Endothelial cell (in vitro differentiated cells): ENCODE measurements at regions not wholly inside any gene's neighbourhood (a gene's known extent, or its start where the extent isn't known, plus 50 kb on each side); places are given as distances from the start of the nearest gene placed in this dataset.

ENCODE experiments used
- DNase-seq: peaks from one replicate; pipeline ENCODE4 v3.0.0; 2021; ENCODE audit warnings: low spot score
- H3K27ac Mint-ChIP-seq: one replicate; pipeline ENCODE4 v1.8.0; 2021; ENCODE audit warnings: mixed read lengths, inconsistent platforms; ENCODE audit not compliant: unreplicated experiment
- H3K27me3 Mint-ChIP-seq: one replicate; pipeline ENCODE4 v1.8.0; 2021; ENCODE audit warnings: mild to moderate bottlenecking, moderate library complexity, mixed read lengths, inconsistent platforms; ENCODE audit not compliant: unreplicated experiment
- H3K36me3 Mint-ChIP-seq: one replicate; pipeline ENCODE4 v1.8.0; 2021; ENCODE audit warnings: mild to moderate bottlenecking, low read depth, mixed read lengths, inconsistent platforms; ENCODE audit not compliant: unreplicated experiment
- H3K4me1 Mint-ChIP-seq: one replicate; pipeline ENCODE4 v1.8.0; 2021; ENCODE audit warnings: mild to moderate bottlenecking, mixed read lengths, inconsistent platforms; ENCODE audit not compliant: unreplicated experiment
- H3K4me3 Mint-ChIP-seq: one replicate; pipeline ENCODE4 v1.8.0; 2021; ENCODE audit warnings: mild to moderate bottlenecking, mixed read lengths, inconsistent platforms; ENCODE audit not compliant: unreplicated experiment
- H3K9me3 Mint-ChIP-seq: one replicate; pipeline ENCODE4 v1.8.0; 2021; ENCODE audit warnings: mixed read lengths, inconsistent platforms; ENCODE audit not compliant: unreplicated experiment
- TF ChIP-seq, protein P1 (sequence below): fragments of 200-600 bp; sonication (generic); IDR thresholded peaks from one replicate; pipeline ENCODE4 v1.5.0; 2021; ENCODE audit warnings: antibody characterized with exemption; ENCODE audit not compliant: unreplicated experiment

DNA sequence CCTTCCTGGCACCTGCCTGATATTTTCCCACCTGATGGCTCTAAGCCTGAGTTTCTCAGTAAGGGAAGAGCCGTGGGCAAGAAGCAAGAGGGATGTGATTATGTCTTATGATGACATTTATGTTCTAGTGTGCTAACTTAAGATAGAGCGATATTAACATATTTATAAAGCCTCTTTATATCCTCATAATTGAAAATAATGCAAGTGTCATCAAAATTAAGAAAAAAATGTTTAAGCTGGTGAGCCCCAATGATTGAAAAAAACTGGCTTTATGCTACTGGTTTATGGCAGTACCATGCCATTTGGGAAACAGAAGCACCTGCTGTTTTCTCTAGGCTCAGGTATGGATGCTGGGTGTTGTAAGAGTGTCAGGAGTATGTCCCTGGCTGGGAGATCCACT, 431.5 kb upstream of the TPM1 start:
- Mint-ChIP-seq H3K36me3 (no peaks in the 10 kb centered on the region), H3K27ac (no peak overlapping the region), H3K4me3 (no peak overlapping the region), H3K4me1 (no peaks in the 10 kb centered on the region), H3K27me3 (peaks cover 3% of the 10 kb centered on the region), H3K9me3 (no peaks in the 10 kb centered on the region)
- TF ChIP-seq, protein P1, sequence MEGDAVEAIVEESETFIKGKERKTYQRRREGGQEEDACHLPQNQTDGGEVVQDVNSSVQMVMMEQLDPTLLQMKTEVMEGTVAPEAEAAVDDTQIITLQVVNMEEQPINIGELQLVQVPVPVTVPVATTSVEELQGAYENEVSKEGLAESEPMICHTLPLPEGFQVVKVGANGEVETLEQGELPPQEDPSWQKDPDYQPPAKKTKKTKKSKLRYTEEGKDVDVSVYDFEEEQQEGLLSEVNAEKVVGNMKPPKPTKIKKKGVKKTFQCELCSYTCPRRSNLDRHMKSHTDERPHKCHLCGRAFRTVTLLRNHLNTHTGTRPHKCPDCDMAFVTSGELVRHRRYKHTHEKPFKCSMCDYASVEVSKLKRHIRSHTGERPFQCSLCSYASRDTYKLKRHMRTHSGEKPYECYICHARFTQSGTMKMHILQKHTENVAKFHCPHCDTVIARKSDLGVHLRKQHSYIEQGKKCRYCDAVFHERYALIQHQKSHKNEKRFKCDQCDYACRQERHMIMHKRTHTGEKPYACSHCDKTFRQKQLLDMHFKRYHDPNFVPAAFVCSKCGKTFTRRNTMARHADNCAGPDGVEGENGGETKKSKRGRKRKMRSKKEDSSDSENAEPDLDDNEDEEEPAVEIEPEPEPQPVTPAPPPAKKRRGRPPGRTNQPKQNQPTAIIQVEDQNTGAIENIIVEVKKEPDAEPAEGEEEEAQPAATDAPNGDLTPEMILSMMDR: no peak
- no peak for DNase-seq

DNA sequence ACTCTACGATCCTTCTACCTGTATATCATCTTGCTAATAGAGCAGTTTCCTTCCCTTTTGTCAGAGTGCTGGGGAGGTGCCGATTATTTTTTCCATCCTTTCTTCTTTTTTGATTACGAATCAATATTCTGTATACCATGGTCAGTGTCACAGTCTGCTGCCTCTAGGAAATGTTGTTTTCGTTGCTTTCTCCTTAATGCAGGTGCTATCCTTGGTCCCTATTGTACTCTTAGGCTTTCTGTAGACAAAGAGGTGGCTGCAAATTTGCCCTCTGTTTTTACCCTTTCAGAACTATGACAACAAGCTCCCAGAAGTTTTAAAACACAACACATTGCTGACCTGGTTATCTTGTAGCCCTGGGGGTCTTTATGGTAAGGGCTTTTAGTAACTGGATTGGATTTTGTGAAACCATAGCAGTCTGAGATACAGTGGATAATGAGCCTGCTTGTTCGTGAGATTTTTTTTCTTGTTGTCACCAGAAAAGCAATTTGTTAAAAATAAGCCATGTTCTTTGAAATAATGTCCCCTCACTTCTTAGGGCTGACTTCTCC, 430.3 kb upstream of the TPM1 start:
- Mint-ChIP-seq H3K27me3 (peaks cover 3% of the 10 kb centered on the region), H3K9me3 (no peaks in the 10 kb centered on the region), H3K36me3 (no peaks in the 10 kb centered on the region), H3K27ac (no peak overlapping the region), H3K4me1 (no peaks in the 10 kb centered on the region), H3K4me3 (no peak overlapping the region)
- no peak for DNase-seq
- TF ChIP-seq, protein P1: no peak

DNA sequence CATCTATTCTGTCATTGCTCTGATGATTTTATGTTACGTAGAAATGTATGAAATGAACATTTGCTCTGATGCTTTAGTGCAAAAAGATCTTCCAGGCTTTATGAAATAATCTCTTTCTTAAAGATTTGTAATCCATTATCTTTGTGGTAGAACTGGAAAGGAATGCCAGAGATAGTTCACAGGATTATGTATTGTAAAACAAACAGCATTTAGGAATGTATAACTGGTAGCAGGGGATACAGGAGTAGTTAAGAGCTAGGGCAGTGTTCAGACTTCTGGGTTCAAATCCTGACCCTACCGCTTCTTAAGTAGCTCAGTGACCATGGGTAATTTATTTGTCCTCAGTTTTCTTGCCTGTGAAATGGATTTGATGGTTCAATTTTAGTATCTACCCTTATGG, 429.8 kb upstream of the TPM1 start:
- Mint-ChIP-seq H3K9me3 (no peaks in the 10 kb centered on the region), H3K27me3 (peaks cover 3% of the 10 kb centered on the region), H3K4me1 (no peaks in the 10 kb centered on the region), H3K36me3 (no peaks in the 10 kb centered on the region), H3K27ac (no peak overlapping the region), H3K4me3 (no peak overlapping the region)
- TF ChIP-seq, protein P1: no peak
- no peak for DNase-seq

DNA sequence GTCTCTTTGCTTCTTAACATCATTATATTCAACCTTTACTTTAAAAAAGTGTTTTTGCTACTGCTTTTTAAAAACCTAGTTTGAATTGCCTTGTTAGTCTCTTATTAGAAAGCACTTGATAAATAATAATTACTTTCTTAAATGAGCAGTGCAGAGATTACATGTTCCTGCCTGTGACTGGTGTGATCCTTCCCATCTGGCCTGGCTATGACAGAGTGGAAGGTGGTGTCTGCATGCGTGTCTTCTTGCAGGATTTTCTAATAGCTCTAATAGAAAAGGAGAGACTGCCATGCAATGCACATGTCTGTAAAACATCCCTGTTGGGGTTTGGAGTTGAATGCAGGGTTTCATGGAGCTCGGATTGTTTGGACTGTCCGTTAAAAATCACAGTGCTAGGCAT, 425.8 kb upstream of the TPM1 start:
- no peak for DNase-seq
- TF ChIP-seq, protein P1: no peak
- H3K27ac Mint-ChIP-seq: no peak overlapping the region
- no peaks in the 10 kb centered on the region for H3K4me1 Mint-ChIP-seq
- H3K9me3 Mint-ChIP-seq: no peaks in the 10 kb centered on the region
- no peaks in the 10 kb centered on the region for H3K27me3 Mint-ChIP-seq
- H3K4me3 Mint-ChIP-seq: no peak overlapping the region
- H3K36me3 Mint-ChIP-seq: no peaks in the 10 kb centered on the region

DNA sequence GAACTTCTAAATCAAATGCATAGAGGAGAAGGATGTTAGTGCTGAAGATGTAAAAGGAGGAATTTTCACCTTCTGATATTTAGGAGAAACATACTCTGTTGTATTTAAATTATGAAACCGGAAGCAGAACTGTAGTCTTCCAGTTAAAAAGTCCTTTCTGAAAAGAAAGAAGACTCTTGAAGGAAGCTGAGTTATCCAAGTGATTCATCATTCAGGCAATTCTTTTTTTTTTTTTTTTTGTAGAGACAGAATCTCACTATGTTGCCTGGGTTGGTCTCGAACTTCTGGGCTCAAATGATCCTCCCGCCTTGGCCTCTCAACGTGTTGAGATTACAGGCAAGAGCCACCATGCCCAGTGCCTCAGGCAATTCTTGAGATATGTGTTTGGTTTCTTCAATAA, 424.8 kb upstream of the TPM1 start:
- DNase-seq: no peak
- H3K4me3 Mint-ChIP-seq: no peak overlapping the region
- peaks cover 2% of the 10 kb centered on the region for H3K27me3 Mint-ChIP-seq
- no peak overlapping the region for H3K27ac Mint-ChIP-seq
- H3K4me1 Mint-ChIP-seq: no peaks in the 10 kb centered on the region
- H3K36me3 Mint-ChIP-seq: no peaks in the 10 kb centered on the region
- no peaks in the 10 kb centered on the region for H3K9me3 Mint-ChIP-seq
- TF ChIP-seq, protein P1: no peak
